IMR-90 (cell line): ENCODE measurements at regions not wholly inside any gene's neighbourhood (a gene's known extent, or its start where the extent isn't known, plus 50 kb on each side); places are given as distances from the start of the nearest gene placed in this dataset.

Source experiments
- MAFK ChIP-seq: IDR thresholded peaks from 2 replicates; pipeline ENCODE4 v1.6.1; 2012; ENCODE audit warnings: low read depth, low read length, improper control_type of control experiment
- MXI1 ChIP-seq: IDR thresholded peaks from 2 replicates; pipeline ENCODE4 v1.6.1; 2012; ENCODE audit warnings: low read depth, mild to moderate bottlenecking, low read length, moderate library complexity, borderline replicate concordance
- POLR2A ChIP-seq: IDR thresholded peaks from 2 replicates; pipeline ENCODE4 v1.6.1; 2012; ENCODE audit warnings: mild to moderate bottlenecking, low read depth, low read length
- TF ChIP-seq, protein P1 (sequence below): conservative IDR thresholded peaks from 2 replicates; pipeline ENCODE4 v1.5.1; 2012; ENCODE audit warnings: mild to moderate bottlenecking, low read depth, low read length, improper control_type of control experiment

DNA sequence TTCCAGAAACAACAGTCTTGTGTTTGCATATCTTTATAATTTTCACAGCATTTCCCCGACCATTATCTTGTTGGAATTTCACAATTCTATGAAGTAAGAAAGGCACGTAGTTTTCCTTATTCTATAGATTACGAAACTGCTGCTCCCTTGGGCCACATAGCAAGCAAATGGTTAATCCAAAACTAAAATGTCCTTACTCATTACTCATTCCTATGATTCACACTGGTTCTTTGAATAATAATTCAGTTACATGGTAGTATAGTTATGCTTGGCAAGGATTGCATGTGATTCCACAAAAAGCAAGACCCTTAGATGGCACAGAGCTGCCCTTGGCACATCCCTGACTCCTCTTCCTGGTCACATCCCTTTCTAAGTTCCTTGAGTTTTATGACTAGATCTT lies 51.2 kb downstream of the OR13H1 start:
- TF ChIP-seq, protein P1, sequence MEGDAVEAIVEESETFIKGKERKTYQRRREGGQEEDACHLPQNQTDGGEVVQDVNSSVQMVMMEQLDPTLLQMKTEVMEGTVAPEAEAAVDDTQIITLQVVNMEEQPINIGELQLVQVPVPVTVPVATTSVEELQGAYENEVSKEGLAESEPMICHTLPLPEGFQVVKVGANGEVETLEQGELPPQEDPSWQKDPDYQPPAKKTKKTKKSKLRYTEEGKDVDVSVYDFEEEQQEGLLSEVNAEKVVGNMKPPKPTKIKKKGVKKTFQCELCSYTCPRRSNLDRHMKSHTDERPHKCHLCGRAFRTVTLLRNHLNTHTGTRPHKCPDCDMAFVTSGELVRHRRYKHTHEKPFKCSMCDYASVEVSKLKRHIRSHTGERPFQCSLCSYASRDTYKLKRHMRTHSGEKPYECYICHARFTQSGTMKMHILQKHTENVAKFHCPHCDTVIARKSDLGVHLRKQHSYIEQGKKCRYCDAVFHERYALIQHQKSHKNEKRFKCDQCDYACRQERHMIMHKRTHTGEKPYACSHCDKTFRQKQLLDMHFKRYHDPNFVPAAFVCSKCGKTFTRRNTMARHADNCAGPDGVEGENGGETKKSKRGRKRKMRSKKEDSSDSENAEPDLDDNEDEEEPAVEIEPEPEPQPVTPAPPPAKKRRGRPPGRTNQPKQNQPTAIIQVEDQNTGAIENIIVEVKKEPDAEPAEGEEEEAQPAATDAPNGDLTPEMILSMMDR: no peak
- TF ChIP-seq POLR2A (no peak), MXI1 (no peak), MAFK (no peak)
